ENCODE measurements at regions not wholly inside any gene's neighbourhood (a gene's known extent, or its start where the extent isn't known, plus 50 kb on each side); places are given as distances from the start of the nearest gene placed in this dataset.

DNA sequence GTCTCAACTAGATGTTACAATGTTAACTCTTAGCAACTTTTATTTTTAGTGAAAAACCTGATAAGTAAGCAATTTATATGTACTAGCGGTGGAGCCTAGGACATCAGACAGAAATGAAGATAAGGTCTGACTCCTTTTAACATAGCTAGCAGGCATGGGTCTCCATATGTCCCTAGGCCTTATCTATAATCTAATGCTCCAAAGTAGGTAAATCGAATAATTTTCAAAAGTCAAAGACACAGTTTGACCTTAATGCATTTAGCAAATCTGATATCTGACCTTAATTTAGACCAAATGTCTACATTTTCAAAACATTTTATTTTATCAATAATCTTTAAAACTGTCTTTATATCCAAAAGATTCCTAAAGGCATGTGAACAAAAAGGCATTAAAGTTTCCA is 305.0 kb upstream of the CCNH start:
- ATAC-seq (ENCODE audit: low FRiP score in 2 of 2), result no peak
- TF ChIP-seq EP300 (IDR thresholded peaks at IDR 0.05), result no peak
- TF ChIP-seq, protein P1, sequence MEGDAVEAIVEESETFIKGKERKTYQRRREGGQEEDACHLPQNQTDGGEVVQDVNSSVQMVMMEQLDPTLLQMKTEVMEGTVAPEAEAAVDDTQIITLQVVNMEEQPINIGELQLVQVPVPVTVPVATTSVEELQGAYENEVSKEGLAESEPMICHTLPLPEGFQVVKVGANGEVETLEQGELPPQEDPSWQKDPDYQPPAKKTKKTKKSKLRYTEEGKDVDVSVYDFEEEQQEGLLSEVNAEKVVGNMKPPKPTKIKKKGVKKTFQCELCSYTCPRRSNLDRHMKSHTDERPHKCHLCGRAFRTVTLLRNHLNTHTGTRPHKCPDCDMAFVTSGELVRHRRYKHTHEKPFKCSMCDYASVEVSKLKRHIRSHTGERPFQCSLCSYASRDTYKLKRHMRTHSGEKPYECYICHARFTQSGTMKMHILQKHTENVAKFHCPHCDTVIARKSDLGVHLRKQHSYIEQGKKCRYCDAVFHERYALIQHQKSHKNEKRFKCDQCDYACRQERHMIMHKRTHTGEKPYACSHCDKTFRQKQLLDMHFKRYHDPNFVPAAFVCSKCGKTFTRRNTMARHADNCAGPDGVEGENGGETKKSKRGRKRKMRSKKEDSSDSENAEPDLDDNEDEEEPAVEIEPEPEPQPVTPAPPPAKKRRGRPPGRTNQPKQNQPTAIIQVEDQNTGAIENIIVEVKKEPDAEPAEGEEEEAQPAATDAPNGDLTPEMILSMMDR (IDR thresholded peaks at IDR 0.05), result no peak
- no peak for TF ChIP-seq POLR2AphosphoS5 (IDR thresholded peaks at IDR 0.05)
- no peak for TF ChIP-seq POLR2A (IDR thresholded peaks at IDR 0.05)
- 85 to 92% methylated on average over 2 of the region's 2 CpGs for WGBS, 2 donors
- no peak overlapping the region for H3K27ac ChIP-seq
- peaks cover 0 to 7% (median 0%) of the 10 kb centered on the region in 4 donors for H3K9me3 ChIP-seq
- H3K36me3 ChIP-seq, result no peaks in the 10 kb centered on the region
- no peaks in the 10 kb centered on the region for H3K27me3 ChIP-seq
- no peaks in the 10 kb centered on the region for H3K4me1 ChIP-seq
- DNase-seq, result no peak
- H3K4me3 ChIP-seq, result no peak overlapping the region

DNA sequence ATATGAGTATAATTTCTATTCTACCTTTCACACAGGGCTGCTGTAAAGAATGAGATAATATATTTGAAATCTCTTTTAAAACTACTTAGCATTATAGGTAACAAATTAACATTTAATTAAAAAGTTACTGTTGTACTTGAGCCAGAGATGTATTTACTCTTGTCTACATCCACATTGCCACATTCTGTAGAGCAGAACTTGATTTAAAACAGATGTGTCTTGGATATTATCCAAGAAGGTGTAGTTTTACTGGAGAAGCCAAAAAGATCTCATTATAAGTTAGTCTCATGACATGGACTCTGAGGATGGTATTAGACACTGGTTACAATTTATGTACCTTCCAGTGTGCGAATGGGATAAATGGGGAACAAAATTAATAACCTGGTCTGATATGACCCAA is 293.1 kb upstream of the CCNH start:
- Histone ChIP-seq H3K9me3 (no peaks in the 10 kb centered on the region), H3K27me3 (no peaks in the 10 kb centered on the region), H3K27ac (no peak overlapping the region), H3K36me3 (no peaks in the 10 kb centered on the region), H3K4me3 (no peak overlapping the region), H3K4me1 (no peaks in the 10 kb centered on the region)
- no peak for ATAC-seq (ENCODE audit: low FRiP score in 2 of 2)
- WGBS, 2 donors, result 76 to 81% methylated on average over 1 of the region's 1 CpG
- DNase-seq, result no peak
- no peak for TF ChIP-seq POLR2AphosphoS5 (IDR thresholded peaks at IDR 0.05)
- TF ChIP-seq, protein P1 (IDR thresholded peaks at IDR 0.05), result no peak
- TF ChIP-seq EP300 (IDR thresholded peaks at IDR 0.05), result no peak
- TF ChIP-seq POLR2A (IDR thresholded peaks at IDR 0.05), result no peak

DNA sequence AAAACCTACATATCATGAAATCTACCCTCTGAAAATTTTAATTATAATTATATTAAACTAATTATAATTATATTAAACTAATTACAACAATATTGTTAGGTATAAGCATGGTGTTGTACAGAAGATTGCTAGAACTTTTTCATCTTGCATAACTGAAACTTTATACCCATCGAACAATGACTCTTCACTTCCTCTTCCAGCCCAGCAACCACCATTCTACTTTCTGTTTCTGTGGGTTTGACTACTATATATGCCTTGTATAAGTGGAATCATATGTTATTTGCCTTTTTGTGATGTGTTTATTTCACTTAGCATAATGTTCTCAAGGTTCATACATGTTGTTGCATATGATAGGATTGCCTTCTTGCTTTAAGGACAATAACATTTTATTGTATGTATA is 274.2 kb upstream of the CCNH start:
- TF ChIP-seq EP300 (IDR thresholded peaks at IDR 0.05), result no peak
- TF ChIP-seq POLR2AphosphoS5 (IDR thresholded peaks at IDR 0.05), result no peak
- no peak for TF ChIP-seq POLR2A (IDR thresholded peaks at IDR 0.05)
- TF ChIP-seq, protein P1 (IDR thresholded peaks at IDR 0.05), result no peak
- DNase-seq (no peak), ATAC-seq (ENCODE audit: low FRiP score in 2 of 2) (no peak)
- Histone ChIP-seq H3K27ac (no peak overlapping the region), H3K27me3 (no peaks in the 10 kb centered on the region), H3K36me3 (no peaks in the 10 kb centered on the region), H3K9me3 (peaks cover 0 to 4% (median 1%) of the 10 kb centered on the region in 4 donors), H3K4me3 (no peak overlapping the region), H3K4me1 (no peaks in the 10 kb centered on the region)
- WGBS, 2 donors, result 64 to 72% methylated on average over 1 of the region's 1 CpG

DNA sequence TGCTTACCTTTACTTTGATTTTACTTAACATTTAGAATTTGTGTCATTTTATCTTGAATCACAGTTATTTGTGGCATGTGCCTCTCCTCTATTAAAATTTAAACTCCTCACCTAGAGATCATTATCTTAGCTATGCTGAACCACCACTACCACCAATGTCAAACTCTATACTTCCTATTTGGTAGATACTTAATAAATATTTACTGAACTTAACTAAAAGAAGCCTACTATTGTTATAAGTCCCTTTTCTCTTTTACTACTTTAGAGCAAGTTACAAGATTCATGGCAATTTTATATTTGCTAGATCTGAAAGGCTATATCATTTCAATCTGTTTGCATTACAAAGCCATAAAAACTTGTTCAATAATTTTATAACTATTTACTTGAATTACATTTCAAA is 273.3 kb upstream of the CCNH start:
- DNase-seq (no peak), ATAC-seq (ENCODE audit: low FRiP score in 2 of 2) (no peak)
- no peak overlapping the region for H3K4me3 ChIP-seq
- no peak overlapping the region for H3K27ac ChIP-seq
- H3K36me3 ChIP-seq, result no peaks in the 10 kb centered on the region
- H3K27me3 ChIP-seq, result no peaks in the 10 kb centered on the region
- TF ChIP-seq POLR2AphosphoS5 (IDR thresholded peaks at IDR 0.05) (no peak), POLR2A (IDR thresholded peaks at IDR 0.05) (no peak), EP300 (IDR thresholded peaks at IDR 0.05) (no peak)
- TF ChIP-seq, protein P1 (IDR thresholded peaks at IDR 0.05), result no peak
- peaks cover 0 to 4% (median 1%) of the 10 kb centered on the region in 4 donors for H3K9me3 ChIP-seq
- H3K4me1 ChIP-seq, result no peaks in the 10 kb centered on the region

DNA sequence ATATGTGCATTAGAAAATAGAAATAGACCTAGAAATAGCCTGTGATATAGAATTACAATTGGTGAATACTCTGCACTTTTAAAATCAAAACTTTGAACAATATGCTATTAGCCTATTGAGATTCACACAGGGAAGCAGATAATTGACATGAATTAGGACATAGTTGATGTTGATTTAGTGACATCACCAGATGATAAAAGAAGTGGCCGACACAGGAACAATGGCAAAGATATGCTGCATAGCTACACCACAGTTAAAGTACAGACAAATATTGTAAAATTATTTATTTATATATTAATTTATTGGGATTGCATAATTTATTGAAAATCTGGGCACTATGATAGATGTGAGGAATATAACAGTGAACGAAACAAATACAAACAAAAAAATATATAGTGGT is 261.5 kb upstream of the CCNH start:
- WGBS, 2 donors, result 83 to 86% methylated on average over 2 of the region's 2 CpGs
- no peaks in the 10 kb centered on the region for H3K27me3 ChIP-seq
- no peak for DNase-seq
- no peak for TF ChIP-seq POLR2A (IDR thresholded peaks at IDR 0.05)
- TF ChIP-seq EP300 (IDR thresholded peaks at IDR 0.05), result no peak
- TF ChIP-seq POLR2AphosphoS5 (IDR thresholded peaks at IDR 0.05), result no peak
- TF ChIP-seq, protein P1 (IDR thresholded peaks at IDR 0.05), result no peak
- ATAC-seq (ENCODE audit: low FRiP score in 2 of 2), result no peak
- no peaks in the 10 kb centered on the region for H3K4me1 ChIP-seq
- H3K27ac ChIP-seq, result no peak overlapping the region
- H3K36me3 ChIP-seq, result no peaks in the 10 kb centered on the region
- no peak overlapping the region for H3K4me3 ChIP-seq
- no peaks in the 10 kb centered on the region for H3K9me3 ChIP-seq
